HEK293 (cell line): ENCODE measurements at regions not wholly inside any gene's neighbourhood (a gene's known extent, or its start where the extent isn't known, plus 50 kb on each side); places are given as distances from the start of the nearest gene placed in this dataset.

Experiments
- KLF16 ChIP-seq: fragments of 450-650 bp; formaldehyde crosslinking; IDR thresholded peaks from 2 replicates; pipeline ENCODE4 v1.5.1; 2017; ENCODE audit warnings: missing biosample characterization, missing genetic modification characterization
- MYNN ChIP-seq: fragments of 450-650 bp; formaldehyde crosslinking; IDR thresholded peaks from 2 replicates; pipeline ENCODE4 v1.5.1; 2016; ENCODE audit warnings: missing biosample characterization, missing genetic modification characterization, borderline replicate concordance
- ZNF561 ChIP-seq: fragments of 450-650 bp; IDR thresholded peaks from 2 replicates; pipeline ENCODE4 v1.5.1; 2018; ENCODE audit warnings: missing biosample characterization, missing genetic modification characterization, borderline replicate concordance
- TF ChIP-seq, protein P1 (sequence below): fragments of 450-650 bp; formaldehyde crosslinking; IDR thresholded peaks from 2 replicates; pipeline ENCODE4 v1.5.1; 2016; ENCODE audit warnings: missing biosample characterization, missing genetic modification characterization
- TF ChIP-seq, protein P2 (sequence below): fragments of 450-650 bp; formaldehyde crosslinking; IDR thresholded peaks from 2 replicates; pipeline ENCODE4 v1.5.1; 2016; ENCODE audit warnings: missing biosample characterization, missing genetic modification characterization
- TF ChIP-seq, protein P3 (sequence below): fragments of 450-650 bp; formaldehyde crosslinking; IDR thresholded peaks from 2 replicates; pipeline ENCODE4 v1.5.1; 2016; ENCODE audit warnings: missing biosample characterization, missing genetic modification characterization

DNA sequence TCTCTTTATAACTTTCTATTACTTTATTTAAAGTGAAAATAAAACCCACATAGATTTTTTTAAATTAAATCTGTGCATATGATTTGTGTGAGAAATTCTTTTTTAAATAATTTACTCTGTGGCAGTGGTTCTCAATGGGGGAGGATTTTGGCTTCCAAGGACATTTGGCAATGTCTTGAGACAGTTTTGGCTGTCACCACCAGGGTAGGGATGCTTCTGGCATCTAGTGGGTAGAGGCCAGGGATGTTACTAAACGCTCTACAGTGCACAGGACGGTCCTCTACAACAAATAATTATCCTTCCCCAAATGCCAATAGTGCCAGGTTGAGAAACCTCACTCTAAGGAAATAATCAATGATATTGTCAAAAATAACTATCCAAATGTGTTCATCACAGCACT lies 177.9 kb upstream of the CCNG1 start:
- TF ChIP-seq, protein P1, sequence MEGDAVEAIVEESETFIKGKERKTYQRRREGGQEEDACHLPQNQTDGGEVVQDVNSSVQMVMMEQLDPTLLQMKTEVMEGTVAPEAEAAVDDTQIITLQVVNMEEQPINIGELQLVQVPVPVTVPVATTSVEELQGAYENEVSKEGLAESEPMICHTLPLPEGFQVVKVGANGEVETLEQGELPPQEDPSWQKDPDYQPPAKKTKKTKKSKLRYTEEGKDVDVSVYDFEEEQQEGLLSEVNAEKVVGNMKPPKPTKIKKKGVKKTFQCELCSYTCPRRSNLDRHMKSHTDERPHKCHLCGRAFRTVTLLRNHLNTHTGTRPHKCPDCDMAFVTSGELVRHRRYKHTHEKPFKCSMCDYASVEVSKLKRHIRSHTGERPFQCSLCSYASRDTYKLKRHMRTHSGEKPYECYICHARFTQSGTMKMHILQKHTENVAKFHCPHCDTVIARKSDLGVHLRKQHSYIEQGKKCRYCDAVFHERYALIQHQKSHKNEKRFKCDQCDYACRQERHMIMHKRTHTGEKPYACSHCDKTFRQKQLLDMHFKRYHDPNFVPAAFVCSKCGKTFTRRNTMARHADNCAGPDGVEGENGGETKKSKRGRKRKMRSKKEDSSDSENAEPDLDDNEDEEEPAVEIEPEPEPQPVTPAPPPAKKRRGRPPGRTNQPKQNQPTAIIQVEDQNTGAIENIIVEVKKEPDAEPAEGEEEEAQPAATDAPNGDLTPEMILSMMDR (tag by site-specific recombination) = no peak
- no peak for TF ChIP-seq MYNN (tag by site-specific recombination)
- no peak for TF ChIP-seq ZNF561 (tag by site-specific recombination)
- TF ChIP-seq, protein P2, sequence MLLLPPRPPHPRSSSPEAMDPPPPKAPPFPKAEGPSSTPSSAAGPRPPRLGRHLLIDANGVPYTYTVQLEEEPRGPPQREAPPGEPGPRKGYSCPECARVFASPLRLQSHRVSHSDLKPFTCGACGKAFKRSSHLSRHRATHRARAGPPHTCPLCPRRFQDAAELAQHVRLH (tag by site-specific recombination) = no peak
- no peak for TF ChIP-seq KLF16 (tag by site-specific recombination)
- TF ChIP-seq, protein P3, sequence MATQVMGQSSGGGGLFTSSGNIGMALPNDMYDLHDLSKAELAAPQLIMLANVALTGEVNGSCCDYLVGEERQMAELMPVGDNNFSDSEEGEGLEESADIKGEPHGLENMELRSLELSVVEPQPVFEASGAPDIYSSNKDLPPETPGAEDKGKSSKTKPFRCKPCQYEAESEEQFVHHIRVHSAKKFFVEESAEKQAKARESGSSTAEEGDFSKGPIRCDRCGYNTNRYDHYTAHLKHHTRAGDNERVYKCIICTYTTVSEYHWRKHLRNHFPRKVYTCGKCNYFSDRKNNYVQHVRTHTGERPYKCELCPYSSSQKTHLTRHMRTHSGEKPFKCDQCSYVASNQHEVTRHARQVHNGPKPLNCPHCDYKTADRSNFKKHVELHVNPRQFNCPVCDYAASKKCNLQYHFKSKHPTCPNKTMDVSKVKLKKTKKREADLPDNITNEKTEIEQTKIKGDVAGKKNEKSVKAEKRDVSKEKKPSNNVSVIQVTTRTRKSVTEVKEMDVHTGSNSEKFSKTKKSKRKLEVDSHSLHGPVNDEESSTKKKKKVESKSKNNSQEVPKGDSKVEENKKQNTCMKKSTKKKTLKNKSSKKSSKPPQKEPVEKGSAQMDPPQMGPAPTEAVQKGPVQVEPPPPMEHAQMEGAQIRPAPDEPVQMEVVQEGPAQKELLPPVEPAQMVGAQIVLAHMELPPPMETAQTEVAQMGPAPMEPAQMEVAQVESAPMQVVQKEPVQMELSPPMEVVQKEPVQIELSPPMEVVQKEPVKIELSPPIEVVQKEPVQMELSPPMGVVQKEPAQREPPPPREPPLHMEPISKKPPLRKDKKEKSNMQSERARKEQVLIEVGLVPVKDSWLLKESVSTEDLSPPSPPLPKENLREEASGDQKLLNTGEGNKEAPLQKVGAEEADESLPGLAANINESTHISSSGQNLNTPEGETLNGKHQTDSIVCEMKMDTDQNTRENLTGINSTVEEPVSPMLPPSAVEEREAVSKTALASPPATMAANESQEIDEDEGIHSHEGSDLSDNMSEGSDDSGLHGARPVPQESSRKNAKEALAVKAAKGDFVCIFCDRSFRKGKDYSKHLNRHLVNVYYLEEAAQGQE (tag by site-specific recombination) = no peak
